MCF 10A (cell line): ENCODE measurements at regions not wholly inside any gene's neighbourhood (a gene's known extent, or its start where the extent isn't known, plus 50 kb on each side); places are given as distances from the start of the nearest gene placed in this dataset.
A peak's percentile ranks its signal among the peaks of the same experiment; 100 is the strongest.

Source experiments
- BruUV-seq: library from RNA; stranded (reverse); fragments of 400-500 nt; replicated peaks from 2 replicates; lab custom pipeline; 2021; lab: Mats Ljungman, UMichigan
- CTCF ChIA-PET: fragments of 300-600 bp; sonication (Branson Sonifier 250); formaldehyde crosslinking; extraction: SDS; loops from one replicate; lab custom pipeline; 2021; ENCODE audit warnings: antibody characterized with exemption, inconsistent platforms; lab: Yijun Ruan, JAX
- POLR2A ChIA-PET: fragments of 300-600, 350-650 bp; sonication (Branson Sonifier 250); formaldehyde crosslinking; extraction: SDS; loops from one replicate; lab custom pipeline; 2020; ENCODE audit warnings: antibody characterized with exemption, inconsistent platforms; lab: Yijun Ruan, JAX
- DNase-seq: peaks from one replicate; pipeline ENCODE4 v3.0.0-alpha.2; 2018; ENCODE audit not compliant: unreplicated experiment
- H3K27ac Mint-ChIP-seq: one replicate; pipeline ENCODE4 v1.8.0; 2022; ENCODE audit warnings: mild to moderate bottlenecking, low read depth, mixed read lengths; ENCODE audit not compliant: unreplicated experiment
- H3K27me3 Mint-ChIP-seq: one replicate; pipeline ENCODE4 v1.8.0; 2022; ENCODE audit warnings: mixed read lengths; ENCODE audit not compliant: insufficient read depth, unreplicated experiment
- H3K36me3 Mint-ChIP-seq: one replicate; pipeline ENCODE4 v1.8.0; 2022; ENCODE audit warnings: mild to moderate bottlenecking, moderate library complexity, mixed read lengths; ENCODE audit not compliant: insufficient read depth, unreplicated experiment
- H3K4me1 Mint-ChIP-seq: one replicate; pipeline ENCODE4 v1.8.0; 2022; ENCODE audit warnings: mixed read lengths; ENCODE audit not compliant: insufficient read depth, unreplicated experiment
- H3K4me3 Mint-ChIP-seq: one replicate; pipeline ENCODE4 v1.8.0; 2022; ENCODE audit warnings: mild to moderate bottlenecking, moderate library complexity, mixed read lengths; ENCODE audit not compliant: unreplicated experiment
- H3K9me3 Mint-ChIP-seq: one replicate; pipeline ENCODE4 v1.8.0; 2022; ENCODE audit warnings: mixed read lengths; ENCODE audit not compliant: unreplicated experiment
- CTCF ChIP-seq: fragments of 200-600 bp; IDR thresholded peaks from one replicate; pipeline ENCODE4 v1.8.0; 2022; ENCODE audit warnings: antibody characterized with exemption, mild to moderate bottlenecking; ENCODE audit not compliant: unreplicated experiment
- intact Hi-C: fragments of 100-400 bp; cut with micrococcal nuclease; formaldehyde crosslinking; loops from 2 replicates; pipeline ENCODE4 v1.14.1; 2022

- TF ChIP-seq CTCF, result peak; percentile 99
- ChIA-PET CTCF (interaction anchor here (0.5 to 11.2 kb wide), 76 partner anchors 9 to 1809 kb away, joined by 3 to 215 read pairs (median 5); partner anchors contain the start of genes ACBD6, IER5, MR1 and STX6), POLR2A (interaction anchor here (0.6 to 24.8 kb wide), 25 partner anchors 8 to 627 kb away, joined by 3 to 1402 read pairs (median 4); partner anchors contain the start of genes IER5, MR1 and STX6)
- Mint-ChIP-seq H3K27ac (no peak overlapping the region), H3K36me3 (no peaks in the 10 kb centered on the region), H3K27me3 (no peaks in the 10 kb centered on the region), H3K4me1 (peaks cover 53% of the 10 kb centered on the region), H3K9me3 (no peaks in the 10 kb centered on the region), H3K4me3 (peak overlapping the region; percentile 40)
- peak; percentile 91 for DNase-seq
- BruUV-seq, result TSS peak; percentile 38
- intact Hi-C loops, result loop anchor here (1.0 kb wide), 6 partner anchors 24 to 626 kb away; no protein-coding TSS in a partner anchor
These were observed 53.8 kb downstream of the IER5 start for GRCh38 chr1:181142096-181142958.

GRCh38 chr1:181143102-181143859 lies 54.8 kb downstream of the IER5 start:
- BruUV-seq, result no TSS peak
- POLR2A ChIA-PET, result interaction anchor here (0.6 to 24.8 kb wide), 19 partner anchors 9 to 628 kb away, joined by 3 to 1402 read pairs (median 5); partner anchors contain the start of genes IER5, MR1 and STX6
- CTCF ChIA-PET, result interaction anchor here (0.5 to 11.2 kb wide), 44 partner anchors 9 to 641 kb away, joined by 3 to 215 read pairs (median 6); partner anchors contain the start of genes ACBD6, IER5, MR1 and STX6
- Mint-ChIP-seq H3K4me3 (no peak overlapping the region), H3K36me3 (no peaks in the 10 kb centered on the region), H3K27ac (peak overlapping the region; percentile 1), H3K27me3 (no peaks in the 10 kb centered on the region), H3K9me3 (no peaks in the 10 kb centered on the region), H3K4me1 (peaks cover 46% of the 10 kb centered on the region)
- intact Hi-C loops, result no loop called here
- DNase-seq, result no peak
- no peak for TF ChIP-seq CTCF

GRCh38 chr1:181144238-181144637 lies 55.7 kb downstream of the IER5 start:
- no peak for DNase-seq
- intact Hi-C loops, result no loop called here
- TF ChIP-seq CTCF, result no peak
- Mint-ChIP-seq H3K27me3 (no peaks in the 10 kb centered on the region), H3K4me1 (peaks cover 45% of the 10 kb centered on the region), H3K4me3 (no peak overlapping the region), H3K27ac (no peak overlapping the region), H3K36me3 (no peaks in the 10 kb centered on the region), H3K9me3 (no peaks in the 10 kb centered on the region)
- no TSS peak for BruUV-seq
- ChIA-PET POLR2A (interaction anchor here (1.0 to 24.8 kb wide), 10 partner anchors 8 to 262 kb away, joined by 3 to 1402 read pairs (median 6); partner anchors contain the start of genes IER5, MR1 and STX6), CTCF (interaction anchor here (0.6 to 11.2 kb wide), 19 partner anchors 8 to 627 kb away, joined by 3 to 215 read pairs (median 38); partner anchors contain the start of genes IER5, MR1 and STX6)
